Activated CD4-positive, alpha-beta T cell treated with anti-CD3 and anti-CD28 coated beads, Interleukin-2, amount 10 ng/mL, durations not matched to agents 7 days and 5 days (primary cell): ENCODE measurements at regions not wholly inside any gene's neighbourhood (a gene's known extent, or its start where the extent isn't known, plus 50 kb on each side); places are given as distances from the start of the nearest gene placed in this dataset.
"Not testable (repeated sequence)": the region's sequence is repeated elsewhere in the genome, so short reads cannot be mapped to it uniquely, and the experiment has no call there.

Experiments
- CTCF ChIA-PET: fragments of 350-600 bp; sonication (Branson Sonifier 250); formaldehyde crosslinking; loops from one replicate; lab custom pipeline; 2021; ENCODE audit warnings: antibody characterized with exemption; lab: Charles Lee
- POLR2A ChIA-PET: fragments of 350-600 bp; sonication (Branson Sonifier 250); formaldehyde crosslinking; loops from one replicate; lab custom pipeline; 2021; ENCODE audit warnings: antibody characterized with exemption; lab: Charles Lee
- DNase-seq: peaks from one replicate; pipeline ENCODE4 v3.0.0-alpha.2; 2020
- H3K27ac Mint-ChIP-seq: one replicate; pipeline ENCODE4 v1.8.0; 2021; ENCODE audit warnings: mild to moderate bottlenecking, moderate library complexity, mixed read lengths
- H3K27me3 Mint-ChIP-seq: one replicate; pipeline ENCODE4 v1.8.0; 2021; ENCODE audit warnings: mixed read lengths
- H3K36me3 Mint-ChIP-seq: one replicate; pipeline ENCODE4 v1.8.0; 2021; ENCODE audit warnings: low read depth, mixed read lengths
- H3K4me1 Mint-ChIP-seq: one replicate; pipeline ENCODE4 v1.8.0; 2021; ENCODE audit warnings: mixed read lengths
- H3K4me3 Mint-ChIP-seq: one replicate; pipeline ENCODE4 v1.8.0; 2021; ENCODE audit warnings: mild to moderate bottlenecking, moderate library complexity, mixed read lengths
- H3K9me3 Mint-ChIP-seq: one replicate; pipeline ENCODE4 v1.8.0; 2021; ENCODE audit warnings: mixed read lengths

- no peaks in the 10 kb centered on the region for H3K4me1 Mint-ChIP-seq
- H3K27me3 Mint-ChIP-seq: no peaks in the 10 kb centered on the region
- POLR2A ChIA-PET: no interaction called here
- no peaks in the 10 kb centered on the region for H3K9me3 Mint-ChIP-seq
- DNase-seq: no peak
- no peak overlapping the region for H3K27ac Mint-ChIP-seq
- H3K4me3 Mint-ChIP-seq: no peak overlapping the region
- no peaks in the 10 kb centered on the region for H3K36me3 Mint-ChIP-seq
- CTCF ChIA-PET: no interaction called here
Observed at GRCh38 chrX:125152011-125152410, 167.7 kb upstream of the TEX13C start.

DNA sequence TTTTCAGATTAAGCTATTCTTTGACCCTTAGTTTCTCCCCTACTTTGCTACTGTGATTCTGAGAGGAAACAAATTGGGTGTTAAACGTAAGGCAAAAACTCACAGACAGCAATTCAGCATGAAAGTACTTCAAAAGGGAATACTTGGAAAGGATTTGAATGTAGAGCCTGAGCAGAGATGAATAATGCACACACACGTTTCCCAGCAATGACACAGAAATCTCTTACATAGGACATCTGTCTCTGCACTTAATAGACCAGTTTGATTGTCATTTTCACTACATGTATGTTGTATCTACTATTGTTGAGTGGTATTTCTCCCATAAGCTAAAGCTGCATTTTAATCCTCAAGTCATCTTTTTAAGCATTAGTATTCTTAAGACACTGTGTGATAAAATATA, 166.1 kb upstream of the TEX13C start:
- Mint-ChIP-seq H3K4me3 (no peak overlapping the region), H3K4me1 (no peaks in the 10 kb centered on the region), H3K27ac (no peak overlapping the region), H3K9me3 (no peaks in the 10 kb centered on the region), H3K36me3 (no peaks in the 10 kb centered on the region), H3K27me3 (no peaks in the 10 kb centered on the region)
- CTCF ChIA-PET: no interaction called here
- no peak for DNase-seq
- POLR2A ChIA-PET: no interaction called here

DNA sequence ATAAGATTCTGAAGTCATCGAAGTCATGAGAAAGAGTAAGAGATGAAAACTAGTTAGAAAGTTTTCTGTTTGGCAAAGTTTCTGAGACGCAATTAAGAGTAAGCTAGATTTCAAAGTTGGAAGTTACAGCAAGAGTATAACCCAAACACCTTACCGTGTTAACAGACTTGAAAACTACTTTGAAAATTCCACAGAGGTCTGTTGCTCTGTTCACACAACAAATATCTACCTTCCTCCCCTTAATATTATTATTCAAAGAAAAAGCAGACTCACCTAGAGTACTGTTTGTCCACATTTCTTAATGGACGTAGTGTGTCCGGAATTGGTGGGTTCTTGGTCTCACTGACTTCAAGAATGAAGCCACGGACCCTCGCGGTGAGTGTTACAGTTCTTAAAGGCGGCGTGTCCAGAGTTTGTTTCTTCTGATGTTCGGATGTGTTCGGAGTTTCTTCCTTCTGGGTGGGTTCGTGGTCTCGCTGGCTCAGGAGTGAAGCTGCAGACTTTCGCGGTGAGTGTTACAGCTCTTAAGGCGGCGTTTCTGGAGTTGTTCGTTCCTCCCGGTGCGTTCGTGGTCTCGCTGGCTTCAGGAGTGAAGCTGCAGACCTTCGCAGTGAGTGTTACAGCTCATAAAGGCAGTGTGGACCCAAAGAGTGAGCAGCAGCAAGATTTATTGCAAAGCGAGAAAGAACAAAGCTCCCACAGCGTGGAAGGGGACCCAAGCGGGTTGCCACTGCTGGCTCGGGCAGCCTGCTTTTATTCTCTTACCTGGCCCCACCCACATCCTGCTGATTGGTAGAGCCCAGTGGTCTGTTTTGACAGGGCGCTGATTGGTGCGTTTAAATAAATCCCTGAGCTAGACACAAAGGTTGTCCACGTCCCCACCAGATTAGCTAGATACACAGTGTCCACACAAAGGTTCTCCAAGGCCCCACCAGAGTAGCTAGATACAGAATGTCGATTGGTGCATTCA, 165.1 kb upstream of the TEX13C start:
- H3K27ac Mint-ChIP-seq, H3K4me1 Mint-ChIP-seq, H3K27me3 Mint-ChIP-seq, DNase-seq, H3K9me3 Mint-ChIP-seq, H3K4me3 Mint-ChIP-seq, H3K36me3 Mint-ChIP-seq, POLR2A ChIA-PET: not testable (repeated sequence)
- CTCF ChIA-PET: interaction anchor here (1.2 kb wide), 1 partner anchor 9 kb away, joined by 4 read pairs; no protein-coding TSS in a partner anchor

GRCh38 chrX:125155296-125156033, 164.2 kb upstream of the TEX13C start:
- POLR2A ChIA-PET, H3K9me3 Mint-ChIP-seq: not testable (repeated sequence)

GRCh38 chrX:125170459-125170858, 149.2 kb upstream of the TEX13C start:
- CTCF ChIA-PET: no interaction called here
- Mint-ChIP-seq H3K9me3 (no peaks in the 10 kb centered on the region), H3K27me3 (no peaks in the 10 kb centered on the region), H3K4me3 (no peak overlapping the region), H3K27ac (no peak overlapping the region), H3K36me3 (no peaks in the 10 kb centered on the region), H3K4me1 (no peaks in the 10 kb centered on the region)
- POLR2A ChIA-PET: no interaction called here
- DNase-seq: no peak

More at GRCh38 chrX:125155296-125156033, 164.2 kb upstream of the TEX13C start:
- H3K27ac Mint-ChIP-seq, H3K4me1 Mint-ChIP-seq, H3K27me3 Mint-ChIP-seq, H3K4me3 Mint-ChIP-seq, H3K36me3 Mint-ChIP-seq, DNase-seq: not testable (repeated sequence)
- CTCF ChIA-PET: interaction anchor here (1.2 kb wide), 1 partner anchor 8 kb away, joined by 4 read pairs; no protein-coding TSS in a partner anchor

GRCh38 chrX:125172531-125172930, 147.1 kb upstream of the TEX13C start:
- no peaks in the 10 kb centered on the region for H3K36me3 Mint-ChIP-seq
- H3K27ac Mint-ChIP-seq: no peak overlapping the region
- no peak overlapping the region for H3K4me3 Mint-ChIP-seq
- CTCF ChIA-PET: no interaction called here
- H3K9me3 Mint-ChIP-seq: no peaks in the 10 kb centered on the region
- no peaks in the 10 kb centered on the region for H3K27me3 Mint-ChIP-seq
- H3K4me1 Mint-ChIP-seq: no peaks in the 10 kb centered on the region
- POLR2A ChIA-PET: no interaction called here
- DNase-seq: no peak

GRCh38 chrX:125175991-125176584, 143.6 kb upstream of the TEX13C start:
- Mint-ChIP-seq H3K36me3 (no peaks in the 10 kb centered on the region), H3K27ac (no peak overlapping the region), H3K27me3 (no peaks in the 10 kb centered on the region), H3K9me3 (no peaks in the 10 kb centered on the region), H3K4me1 (no peaks in the 10 kb centered on the region), H3K4me3 (no peak overlapping the region)
- ChIA-PET CTCF (no interaction called here), POLR2A (no interaction called here)
- no peak for DNase-seq

GRCh38 chrX:125193921-125194320, 125.8 kb upstream of the TEX13C start:
- no peaks in the 10 kb centered on the region for H3K4me1 Mint-ChIP-seq
- POLR2A ChIA-PET: no interaction called here
- CTCF ChIA-PET: no interaction called here
- no peaks in the 10 kb centered on the region for H3K9me3 Mint-ChIP-seq
- H3K4me3 Mint-ChIP-seq: no peak overlapping the region
- H3K27ac Mint-ChIP-seq: no peak overlapping the region
- no peak for DNase-seq
- peaks cover 8% of the 10 kb centered on the region for H3K27me3 Mint-ChIP-seq
- no peaks in the 10 kb centered on the region for H3K36me3 Mint-ChIP-seq

DNA sequence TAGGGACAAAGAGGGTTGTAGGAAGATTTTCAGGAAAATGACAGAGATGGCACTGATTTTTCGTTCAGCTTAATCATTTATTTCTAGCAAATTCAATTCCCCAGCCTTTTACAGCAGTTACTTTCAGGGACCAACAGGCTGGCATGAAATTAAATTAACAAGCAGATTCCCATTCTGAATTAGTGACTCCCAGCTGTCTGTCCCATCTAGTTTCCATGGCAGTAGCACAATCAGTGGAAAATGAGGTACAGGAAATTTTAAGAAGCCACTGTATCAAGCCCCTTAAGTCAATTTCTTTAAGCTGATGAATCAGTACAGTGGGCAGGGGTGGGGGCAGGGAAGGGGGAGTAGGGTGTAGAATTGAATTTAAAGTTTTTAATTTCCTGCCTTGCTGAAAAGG, 121.1 kb upstream of the TEX13C start:
- Mint-ChIP-seq H3K4me1 (peaks cover 11% of the 10 kb centered on the region), H3K27ac (no peak overlapping the region), H3K4me3 (no peak overlapping the region), H3K27me3 (peaks cover 32% of the 10 kb centered on the region), H3K36me3 (no peaks in the 10 kb centered on the region), H3K9me3 (no peaks in the 10 kb centered on the region)
- POLR2A ChIA-PET: no interaction called here
- DNase-seq: no peak
- CTCF ChIA-PET: no interaction called here

DNA sequence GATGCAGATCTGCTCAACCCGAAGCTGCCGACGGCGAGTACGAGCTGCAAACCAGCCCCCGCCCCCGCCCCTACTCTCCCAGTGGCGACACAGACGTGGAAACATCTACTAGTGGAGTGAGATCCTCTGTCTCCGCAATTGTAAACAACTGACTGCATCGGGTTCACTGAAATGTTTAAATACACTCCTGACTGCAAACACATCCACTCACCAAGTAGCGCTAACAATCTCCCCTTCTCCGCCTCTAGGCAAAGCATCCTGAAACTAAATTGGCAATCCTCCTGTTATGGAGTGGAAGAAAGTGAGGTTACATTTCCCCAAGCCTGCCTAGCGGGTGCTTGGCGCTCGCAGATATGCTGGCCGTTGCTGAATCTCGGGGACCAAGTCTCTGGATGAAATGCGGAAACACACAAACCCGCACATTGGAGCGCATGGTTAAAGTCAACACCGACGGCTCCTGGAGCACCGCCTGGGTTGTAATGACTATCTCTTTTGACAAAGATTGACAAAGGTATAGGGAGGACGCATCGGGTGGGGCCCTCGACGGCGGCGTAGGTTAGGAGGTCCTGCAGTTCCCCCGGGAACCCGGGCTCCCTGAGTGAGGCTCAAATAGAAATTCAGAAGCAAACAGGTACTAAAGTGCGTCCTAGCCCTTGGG, 117.0 kb upstream of the TEX13C start:
- Mint-ChIP-seq H3K27me3 (peaks cover 50% of the 10 kb centered on the region), H3K9me3 (no peaks in the 10 kb centered on the region), H3K4me3 (peak overlapping the region; percentile 74), H3K4me1 (peaks cover 22% of the 10 kb centered on the region), H3K27ac (no peak overlapping the region), H3K36me3 (no peaks in the 10 kb centered on the region)
- POLR2A ChIA-PET: no interaction called here
- DNase-seq: no peak
- CTCF ChIA-PET: no interaction called here

GRCh38 chrX:125203365-125203736, 116.3 kb upstream of the TEX13C start:
- Mint-ChIP-seq H3K9me3 (no peaks in the 10 kb centered on the region), H3K4me3 (peak overlapping the region; percentile 74), H3K27me3 (peaks cover 53% of the 10 kb centered on the region), H3K4me1 (peaks cover 22% of the 10 kb centered on the region), H3K27ac (peak overlapping the region; percentile 64), H3K36me3 (no peaks in the 10 kb centered on the region)
- CTCF ChIA-PET: no interaction called here
- POLR2A ChIA-PET: no interaction called here
- DNase-seq: no peak

- H3K9me3 Mint-ChIP-seq: no peaks in the 10 kb centered on the region
- H3K36me3 Mint-ChIP-seq: no peaks in the 10 kb centered on the region
- ChIA-PET CTCF (interaction anchor here (0.6 to 1.0 kb wide), 2 partner anchors 12 to 722 kb away, joined by 3 read pairs; no protein-coding TSS in a partner anchor), POLR2A (no interaction called here)
- peak; percentile 6 for DNase-seq
- peak overlapping the region; percentile 74 for H3K4me3 Mint-ChIP-seq
- H3K27ac Mint-ChIP-seq: no peak overlapping the region
- H3K4me1 Mint-ChIP-seq: peaks cover 22% of the 10 kb centered on the region
- peaks cover 54% of the 10 kb centered on the region for H3K27me3 Mint-ChIP-seq
Observed at GRCh38 chrX:125203737-125204578, 115.7 kb upstream of the TEX13C start.
